B cell (primary cell): ENCODE measurements at regions not wholly inside any gene's neighbourhood (a gene's known extent, or its start where the extent isn't known, plus 50 kb on each side); places are given as distances from the start of the nearest gene placed in this dataset.

Experiments
- ATAC-seq: fragments of 200-7000 bp; cut with Tn5 transposase; one replicate; pipeline ENCODE4 v1.10.0; 2021; ENCODE audit warnings: low read depth, mild to moderate bottlenecking, moderate number of reproducible peaks, moderate library complexity
- CTCF ChIA-PET: fragments of 350-600 bp; sonication (Branson Sonifier 250); formaldehyde crosslinking; loops from one replicate; lab custom pipeline; 2021; ENCODE audit warnings: antibody characterized with exemption, inconsistent platforms; lab: Charles Lee
- POLR2A ChIA-PET: fragments of 350-600 bp; sonication (Branson Sonifier 250); formaldehyde crosslinking; loops from one replicate; lab custom pipeline; 2021; ENCODE audit warnings: antibody characterized with exemption; lab: Charles Lee
- DNase-seq: peaks from one replicate; pipeline ENCODE4 v3.0.0; 2013
- H2AFZ ChIP-seq: 2 replicates; pipeline ENCODE4 v1.6.1; 2012; ENCODE audit warnings: mild to moderate bottlenecking, low read depth, low read length; ENCODE audit not compliant: insufficient read depth, poor library complexity, severe bottlenecking
- H3K27ac ChIP-seq, 2 donors: 1 replicate in 1 of 2; 2 replicates in 1 of 2; pipeline ENCODE4 v1.5.1; 2012 to 2013; ENCODE audit warnings: low read length in 2 of 2, mild to moderate bottlenecking in 2 of 2, moderate library complexity in 1 of 2
- H3K27me3 ChIP-seq, 4 experiments: fragments of 200-600 bp in 1 of 4; sonication (generic) in 1 of 4; replicated peaks in 1 of 4; 1 replicate in 2 of 4; 2 replicates in 2 of 4; pipeline versions ENCODE4 v1.6.1 to v1.7.0; 2013 to 2016; ENCODE audit warnings: low read length in 3 of 4, mild to moderate bottlenecking in 2 of 4, mixed read lengths in 1 of 4, moderate library complexity in 1 of 4; ENCODE audit not compliant: insufficient read depth in 4 of 4, control insufficient read depth in 3 of 4; ENCODE audit errors: control extremely low read depth in 1 of 4
- H3K36me3 ChIP-seq, 2 experiments: replicated peaks in 1 of 2; 1 replicate in 1 of 2; 2 replicates in 1 of 2; pipeline versions ENCODE4 v1.6.1 to v1.7.1; 2013; ENCODE audit warnings: low read length in 1 of 2; ENCODE audit not compliant: insufficient read depth in 2 of 2, control insufficient read depth in 1 of 2; ENCODE audit errors: control extremely low read depth in 1 of 2, extremely low read depth in 1 of 2
- H3K4me1 ChIP-seq, 2 donors: fragments of 200-600 bp in 1 of 2; sonication (generic) in 1 of 2; 1 replicate in 1 of 2; 2 replicates in 1 of 2; pipeline versions ENCODE4 v1.5.1 to v1.6.1; 2013 to 2017; ENCODE audit warnings: low read length in 2 of 2; ENCODE audit not compliant: control insufficient read depth in 2 of 2, insufficient read depth in 2 of 2
- H3K4me2 ChIP-seq: replicated peaks from 2 replicates; pipeline ENCODE3; 2012; ENCODE audit warnings: mild to moderate bottlenecking, low read depth, low read length; ENCODE audit not compliant: poor library complexity, severe bottlenecking
- H3K4me3 ChIP-seq, 5 experiments: fragments of 200-600 bp in 1 of 5; sonication (generic) in 1 of 5; 1 replicate in 3 of 5; 2 replicates in 2 of 5; pipeline versions ENCODE4 v1.5.1 to v1.7.0; 2011 to 2016; ENCODE audit warnings: low read length in 4 of 5, mild to moderate bottlenecking in 4 of 5, low read depth in 2 of 5, control low read depth in 1 of 5, moderate library complexity in 1 of 5; ENCODE audit not compliant: insufficient read depth in 1 of 5; ENCODE audit errors: control extremely low read depth in 1 of 5, extremely low read depth in 1 of 5
- H3K79me2 ChIP-seq: fragments of 200-600 bp; sonication (generic); one replicate; pipeline ENCODE4 v1.6.0; 2016; ENCODE audit warnings: low read length; ENCODE audit not compliant: control insufficient read depth, insufficient read depth
- H3K9ac ChIP-seq: fragments of 200-600 bp; sonication (generic); 2 replicates; pipeline ENCODE4 v1.6.1; 2017; ENCODE audit warnings: mild to moderate bottlenecking, low read length, moderate library complexity
- H3K9me3 ChIP-seq, 3 donors: one replicate each; pipeline versions ENCODE4 v1.6.1 to v1.7.1; 2013; ENCODE audit warnings: low read length in 2 of 3; ENCODE audit not compliant: control insufficient read depth in 2 of 3, insufficient read depth in 1 of 3; ENCODE audit errors: control extremely low read depth in 1 of 3
- H4K20me1 ChIP-seq: 2 replicates; pipeline ENCODE4 v1.6.0; 2012; ENCODE audit warnings: mild to moderate bottlenecking, low read length; ENCODE audit not compliant: insufficient read depth, control insufficient read depth, poor library complexity, severe bottlenecking
- H3K27ac Mint-ChIP-seq: one replicate; pipeline ENCODE4 v1.8.0; 2021; ENCODE audit warnings: mixed read lengths
- H3K27me3 Mint-ChIP-seq: one replicate; pipeline ENCODE4 v1.8.0; 2021; ENCODE audit warnings: mixed read lengths
- H3K4me1 Mint-ChIP-seq: one replicate; pipeline ENCODE4 v1.8.0; 2021; ENCODE audit warnings: mixed read lengths
- H3K4me3 Mint-ChIP-seq: one replicate; pipeline ENCODE4 v1.8.0; 2021; ENCODE audit warnings: mixed read lengths
- H3K9me3 Mint-ChIP-seq: one replicate; pipeline ENCODE4 v1.8.0; 2022; ENCODE audit warnings: mixed read lengths; ENCODE audit not compliant: insufficient read depth
- CTCF ChIP-seq: fragments of 200-600 bp; IDR thresholded peaks from one replicate; pipeline ENCODE4 v1.8.0; 2022; ENCODE audit warnings: antibody characterized with exemption, mild to moderate bottlenecking
- EZH2 ChIP-seq: IDR thresholded peaks from 2 replicates; pipeline ENCODE4 v1.6.1; 2012; ENCODE audit warnings: borderline replicate concordance, low read depth, mild to moderate bottlenecking, moderate library complexity, low read length; ENCODE audit not compliant: insufficient read depth, poor library complexity, severe bottlenecking
- WGBS: methylation state at CpG from one replicate; pipeline ENCODE4 v1.1.5; 2013; ENCODE audit warnings: missing lambda C conversion rate; ENCODE audit not compliant: insufficient coverage; 5-methylcytosine and 5-hydroxymethylcytosine counted together
- intact Hi-C: fragments of 100-400 bp; cut with micrococcal nuclease; formaldehyde crosslinking; loops from one replicate; pipeline ENCODE4 v1.10.0; 2022

GRCh38 chr7:45408409-45408737, 165.8 kb upstream of the ADCY1 start:
- Mint-ChIP-seq H3K4me1 (no peaks in the 10 kb centered on the region), H3K9me3 (peaks cover 7% of the 10 kb centered on the region), H3K4me3 (no peak overlapping the region), H3K27me3 (peaks cover 7% of the 10 kb centered on the region), H3K27ac (no peak overlapping the region)
- no peak overlapping the region for H3K4me3 ChIP-seq
- ATAC-seq (no peak), DNase-seq (no peak)
- no peaks in the 10 kb centered on the region for H4K20me1 ChIP-seq
- TF ChIP-seq EZH2 (no peak), CTCF (no peak)
- peaks cover 0 to 20% (median 0%) of the 10 kb centered on the region in 3 donors for H3K9me3 ChIP-seq
- H3K27ac ChIP-seq, result no peak overlapping the region
- H3K4me1 ChIP-seq, result no peaks in the 10 kb centered on the region
- H3K36me3 ChIP-seq, result no peaks in the 10 kb centered on the region
- ChIA-PET POLR2A (no interaction called here), CTCF (no interaction called here)
- no peak overlapping the region for H3K9ac ChIP-seq
- H3K27me3 ChIP-seq, result no peaks in the 10 kb centered on the region
- H3K4me2 ChIP-seq, result no peak overlapping the region
- H2AFZ ChIP-seq, result no peak overlapping the region
- whole genome bisulfite sequencing, result 100% methylated on average over 1 of the region's 5 CpGs
- intact Hi-C loops, result no loop called here
- no peaks in the 10 kb centered on the region for H3K79me2 ChIP-seq

GRCh38 chr7:45410893-45411292, 163.3 kb upstream of the ADCY1 start:
- no peak overlapping the region for H3K4me3 ChIP-seq
- no peak overlapping the region for H3K4me3 Mint-ChIP-seq
- TF ChIP-seq CTCF, result no peak
- no peak for TF ChIP-seq EZH2
- no peak for DNase-seq
- H3K79me2 ChIP-seq, result no peaks in the 10 kb centered on the region
- ChIA-PET CTCF (no interaction called here), POLR2A (no interaction called here)
- H3K27ac ChIP-seq, result no peak overlapping the region
- H3K27me3 ChIP-seq, result no peaks in the 10 kb centered on the region
- H4K20me1 ChIP-seq, result no peaks in the 10 kb centered on the region
- no peak overlapping the region for H3K9ac ChIP-seq
- intact Hi-C loops, result no loop called here
- no peak overlapping the region for H2AFZ ChIP-seq
- no peak overlapping the region for H3K4me2 ChIP-seq
- H3K9me3 Mint-ChIP-seq, result peaks cover 4% of the 10 kb centered on the region
- peaks cover 7% of the 10 kb centered on the region for H3K27me3 Mint-ChIP-seq
- no peak for ATAC-seq
- H3K4me1 Mint-ChIP-seq, result no peaks in the 10 kb centered on the region
- H3K4me1 ChIP-seq, result no peaks in the 10 kb centered on the region
- no peaks in the 10 kb centered on the region for H3K36me3 ChIP-seq
- H3K9me3 ChIP-seq, result peaks cover 0 to 20% (median 0%) of the 10 kb centered on the region in 3 donors
- H3K27ac Mint-ChIP-seq, result no peak overlapping the region
- WGBS, result no CpG with 5 or more reads among the region's 2 CpGs
